ENCODE measurements at regions not wholly inside any gene's neighbourhood (a gene's known extent, or its start where the extent isn't known, plus 50 kb on each side); places are given as distances from the start of the nearest gene placed in this dataset.

DNA sequence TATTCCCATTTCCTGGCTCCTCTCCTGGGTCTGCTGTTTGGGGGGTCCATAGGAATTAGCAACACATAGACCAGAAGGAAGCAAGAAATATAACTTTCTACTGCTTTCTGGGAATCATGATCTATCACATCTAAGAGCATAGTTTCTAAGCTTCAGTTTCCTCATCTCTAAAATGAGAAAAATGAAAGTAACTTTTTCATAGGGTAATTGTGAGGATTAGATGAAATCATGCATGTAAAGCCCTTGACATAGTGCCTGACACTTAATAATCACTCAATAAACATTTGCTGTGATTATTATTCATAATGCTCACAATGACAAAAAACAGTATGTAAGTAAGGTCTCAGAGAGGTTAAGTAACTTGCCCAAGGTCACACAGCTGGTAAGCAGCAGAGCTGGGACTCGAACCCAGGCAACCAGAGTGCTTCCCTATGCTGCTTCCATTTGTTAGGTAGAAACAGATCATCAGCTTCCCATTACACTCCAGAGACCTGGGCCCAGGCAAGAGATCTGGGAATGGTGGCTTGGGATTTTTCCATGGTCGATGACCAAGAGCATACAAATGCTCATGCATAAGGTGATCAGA, 86.6 kb upstream of the MAFB start:
- in situ Hi-C loops (cut with HindIII; ENCODE audit: extremely low pct_ligation_motif_present, low pct_unique_long_range_greater_than_20kb) (no loop called here), intact Hi-C loops (cut with micrococcal nuclease; ENCODE audit: unreplicated experiment) (no loop called here)
- CTCF ChIA-PET (ENCODE audit: low intra/inter-chr PET ratio, low total read pairs): no interaction called here
- no TSS peak for BruUV-seq (replicated peaks)
- Histone ChIP-seq H2AFZ (ENCODE audit: low read length) (no peak overlapping the region), H3K9ac (ENCODE audit: insufficient read depth, low read depth, low read length) (no peak overlapping the region), H4K20me1 (ENCODE audit: insufficient read depth, low read length) (no peaks in the 10 kb centered on the region), H3K4me2 (ENCODE audit: low read depth, low read length) (no peak overlapping the region), H3K27me3 (ENCODE audit: control insufficient read depth in 1 of 2, insufficient read depth in 2 of 2, low read length in 2 of 2) (peaks cover 0 to 5% of the 10 kb centered on the region in 2 experiments; a peak in 1 of 5 replicates), H3K27ac (ENCODE audit: extremely low read length, insufficient read depth, low read length) (no peak overlapping the region), H3K9me3 (ENCODE audit: low read length) (no peaks in the 10 kb centered on the region), H3K4me3 (replicated peaks in 1 of 3; ENCODE audit: insufficient read depth in 1 of 3, low read depth in 2 of 3, low read length in 3 of 3) (no peak overlapping the region), H3K4me1 (ENCODE audit: insufficient read depth, low read length) (no peaks in the 10 kb centered on the region), H3K36me3 (replicated peaks in 1 of 2; ENCODE audit: control insufficient read depth in 1 of 2, insufficient read depth in 2 of 2, low read length in 2 of 2) (no peaks in the 10 kb centered on the region), H3K79me2 (ENCODE audit: insufficient read depth, low read length) (no peaks in the 10 kb centered on the region)
- TF ChIP-seq ZNF768 (CRISPR knock-in tag; IDR thresholded peaks at IDR 0.05) (peak; percentile 75; the same call in 1 of the 2 replicates), TCF12 (IDR thresholded peaks at IDR 0.05) (no peak), TCF12 (CRISPR knock-in tag; IDR thresholded peaks at IDR 0.05) (no peak)
- POLR2A ChIA-PET: no interaction called here
- WGBS (ENCODE audit: low lambda C conversion rate): 0% methylated on average over 2 of the region's 2 CpGs
- DNase-seq (ENCODE audit: low spot score) (no peak), ATAC-seq (no peak), FAIRE-seq (peak; percentile 15)

DNA sequence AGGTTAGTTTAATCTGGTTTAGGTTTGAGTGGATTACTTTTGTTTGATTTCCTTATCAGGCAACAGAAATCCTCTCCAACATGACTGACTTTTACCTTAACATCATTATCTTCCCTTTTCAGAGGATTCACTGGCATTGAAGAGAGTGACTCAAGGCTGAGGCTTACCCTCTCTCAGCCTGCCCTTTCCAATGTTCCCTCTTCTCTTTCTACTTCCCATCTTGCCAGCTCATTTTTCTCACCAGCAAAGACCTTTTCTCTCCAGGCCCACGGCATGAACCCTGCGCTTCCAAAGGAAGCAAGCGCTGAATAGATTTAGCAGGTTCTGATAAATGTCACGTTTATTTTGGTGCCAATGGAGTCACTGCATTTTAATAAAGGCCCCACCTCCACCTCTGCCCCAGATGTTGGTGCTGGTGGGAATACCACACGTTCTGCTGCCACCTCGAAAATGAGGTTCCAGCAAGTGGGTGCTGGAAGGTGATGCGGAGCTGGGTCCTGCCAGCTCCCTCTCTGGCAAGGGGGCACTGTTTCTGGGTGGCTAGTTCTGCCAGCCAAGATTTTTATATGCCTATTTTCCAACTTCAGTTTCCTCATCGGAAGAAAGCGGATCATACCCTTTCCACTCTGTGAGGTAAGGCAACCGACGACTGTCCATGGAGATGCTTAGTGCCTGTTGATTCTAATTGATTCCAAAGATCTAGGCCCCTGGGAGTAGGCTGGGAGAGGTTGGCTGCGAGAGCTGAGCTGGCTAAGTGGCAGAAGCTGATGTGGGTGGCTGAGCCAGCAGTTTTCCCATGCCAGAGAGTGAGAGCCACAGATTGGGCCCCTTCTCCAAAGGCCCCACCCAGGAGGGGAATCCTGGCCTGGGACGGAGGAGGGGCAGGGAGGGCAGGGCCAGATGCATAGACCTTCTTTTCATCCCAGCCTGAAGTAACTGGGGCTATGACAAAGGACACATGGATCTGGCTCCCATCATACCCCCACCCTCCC, 87.7 kb upstream of the MAFB start:
- Histone ChIP-seq H2AFZ (ENCODE audit: low read length) (no peak overlapping the region), H3K4me1 (ENCODE audit: insufficient read depth, low read length) (no peaks in the 10 kb centered on the region), H3K4me3 (replicated peaks in 1 of 3; ENCODE audit: insufficient read depth in 1 of 3, low read depth in 2 of 3, low read length in 3 of 3) (no peak overlapping the region), H3K9me3 (ENCODE audit: low read length) (no peaks in the 10 kb centered on the region), H3K9ac (ENCODE audit: insufficient read depth, low read depth, low read length) (no peak overlapping the region), H4K20me1 (ENCODE audit: insufficient read depth, low read length) (no peaks in the 10 kb centered on the region), H3K36me3 (replicated peaks in 1 of 2; ENCODE audit: control insufficient read depth in 1 of 2, insufficient read depth in 2 of 2, low read length in 2 of 2) (no peaks in the 10 kb centered on the region), H3K27me3 (ENCODE audit: control insufficient read depth in 1 of 2, insufficient read depth in 2 of 2, low read length in 2 of 2) (peaks cover 0 to 9% of the 10 kb centered on the region in 2 experiments; a peak in 3 of 5 replicates), H3K79me2 (ENCODE audit: insufficient read depth, low read length) (no peaks in the 10 kb centered on the region), H3K27ac (ENCODE audit: extremely low read length, insufficient read depth, low read length) (no peak overlapping the region), H3K4me2 (ENCODE audit: low read depth, low read length) (no peak overlapping the region)
- WGBS (ENCODE audit: low lambda C conversion rate): 34% methylated on average over 13 of the region's 13 CpGs
- intact Hi-C loops (cut with micrococcal nuclease; ENCODE audit: unreplicated experiment) (no loop called here), in situ Hi-C loops (cut with HindIII; ENCODE audit: extremely low pct_ligation_motif_present, low pct_unique_long_range_greater_than_20kb) (no loop called here)
- ChIA-PET POLR2A (no interaction called here), CTCF (ENCODE audit: low intra/inter-chr PET ratio, low total read pairs) (no interaction called here)
- DNase-seq (ENCODE audit: low spot score): no peak
- no peak for ATAC-seq
- no TSS peak for BruUV-seq (replicated peaks)
- FAIRE-seq: peak; percentile 67
- TF ChIP-seq SAP130 (CRISPR knock-in tag; IDR thresholded peaks at IDR 0.05; ENCODE audit: low read depth): no peak
- TF ChIP-seq MEIS1 (CRISPR knock-in tag; IDR thresholded peaks at IDR 0.05; ENCODE audit: borderline replicate concordance): no peak
- TF ChIP-seq, protein P1, sequence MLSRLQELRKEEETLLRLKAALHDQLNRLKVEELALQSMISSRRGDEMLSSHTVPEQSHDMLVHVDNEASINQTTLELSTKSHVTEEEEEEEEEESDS (CRISPR knock-in tag; IDR thresholded peaks at IDR 0.05; ENCODE audit: borderline replicate concordance): no peak
- TF ChIP-seq TBP (CRISPR knock-in tag; IDR thresholded peaks at IDR 0.05): no peak
- TF ChIP-seq RAD21 (CRISPR knock-in tag; IDR thresholded peaks at IDR 0.05): no peak
- no peak for TF ChIP-seq MEF2D (CRISPR knock-in tag; IDR thresholded peaks at IDR 0.05)
- TF ChIP-seq TRIM24 (CRISPR knock-in tag; IDR thresholded peaks at IDR 0.05): no peak
- no peak for TF ChIP-seq CENPT (CRISPR knock-in tag; IDR thresholded peaks at IDR 0.05; ENCODE audit: low read depth)
- no peak for TF ChIP-seq MAFK (conservative IDR thresholded peaks at IDR 0.05 in 1 of 2, IDR thresholded peaks at IDR 0.05 in 1 of 2; ENCODE audit: low read length in 2 of 2)
- no peak for TF ChIP-seq SMAD1 (CRISPR knock-in tag; IDR thresholded peaks at IDR 0.05; ENCODE audit: borderline replicate concordance, low read depth)
- no peak for TF ChIP-seq MZF1 (CRISPR knock-in tag; IDR thresholded peaks at IDR 0.05; ENCODE audit: borderline replicate concordance)
- TF ChIP-seq MLLT10 (CRISPR knock-in tag; IDR thresholded peaks at IDR 0.05): no peak
- no peak for TF ChIP-seq CBX2 (IDR thresholded peaks at IDR 0.05; ENCODE audit: low read depth, low read length)
- no peak for TF ChIP-seq CBX2 (CRISPR knock-in tag; IDR thresholded peaks at IDR 0.05; ENCODE audit: low read depth)
